GM23338 (cell line): ENCODE measurements at regions not wholly inside any gene's neighbourhood (a gene's known extent, or its start where the extent isn't known, plus 50 kb on each side); places are given as distances from the start of the nearest gene placed in this dataset.

ENCODE experiments used
- ATAC-seq: fragments of 200-7000 bp; cut with Tn5 transposase; 3 replicates; pipeline ENCODE4 v1.9.1; 2020
- DNase-seq: peaks from one replicate; pipeline ENCODE4 v3.0.0-alpha.2; 2015; ENCODE audit warnings: low spot score
- H2AFZ ChIP-seq: fragments of 200-600 bp; sonication (generic); 2 replicates; pipeline ENCODE4 v1.8.0; 2016; ENCODE audit warnings: antibody characterized with exemption, mild to moderate bottlenecking, moderate library complexity
- H3F3A ChIP-seq: fragments of 200-600 bp; sonication (generic); replicated peaks from 2 replicates; pipeline ENCODE4 v1.8.0; 2017; ENCODE audit warnings: antibody characterized with exemption, mixed run types, low read depth
- H3K27ac ChIP-seq: fragments of 200-600 bp; sonication (generic); 2 replicates; pipeline ENCODE4 v1.6.1; 2016; ENCODE audit warnings: low read depth
- H3K27me3 ChIP-seq: fragments of 200-600 bp; sonication (generic); 2 replicates; pipeline ENCODE4 v1.8.0; 2016; ENCODE audit warnings: mild to moderate bottlenecking, mixed run types, moderate library complexity; ENCODE audit not compliant: insufficient read depth
- H3K36me3 ChIP-seq: fragments of 200-600 bp; sonication (generic); 2 replicates; pipeline ENCODE4 v1.8.0; 2016; ENCODE audit warnings: mild to moderate bottlenecking; ENCODE audit not compliant: insufficient read depth
- H3K4me1 ChIP-seq: fragments of 200-600 bp; sonication (generic); 2 replicates; pipeline ENCODE4 v1.8.0; 2016; ENCODE audit warnings: mild to moderate bottlenecking, moderate library complexity; ENCODE audit not compliant: insufficient read depth
- H3K4me2 ChIP-seq: fragments of 200-600 bp; sonication (generic); 2 replicates; pipeline ENCODE4 v1.7.1; 2017; ENCODE audit warnings: mixed run types
- H3K4me3 ChIP-seq: fragments of 200-600 bp; sonication (generic); 2 replicates; pipeline ENCODE4 v1.6.1; 2016; ENCODE audit warnings: mixed run types
- H3K79me2 ChIP-seq: fragments of 200-600 bp; sonication (generic); replicated peaks from 2 replicates; pipeline ENCODE4 v1.8.0; 2017; ENCODE audit warnings: mild to moderate bottlenecking; ENCODE audit not compliant: insufficient read depth
- H3K9me2 ChIP-seq: fragments of 200-600 bp; sonication (generic); 2 replicates; pipeline ENCODE4 v1.8.0; 2017; ENCODE audit not compliant: insufficient read depth
- H4K20me1 ChIP-seq: fragments of 200-600 bp; sonication (generic); replicated peaks from 2 replicates; pipeline ENCODE4 v1.8.0; 2017; ENCODE audit warnings: mild to moderate bottlenecking; ENCODE audit not compliant: insufficient read depth
- H3K27ac Mint-ChIP-seq: 2 replicates; pipeline ENCODE4 v1.8.0; 2020; ENCODE audit warnings: inconsistent platforms, mild to moderate bottlenecking, moderate library complexity, mixed read lengths
- H3K27me3 Mint-ChIP-seq: 3 replicates; pipeline ENCODE4 v1.8.0; 2022; ENCODE audit warnings: low read depth, mild to moderate bottlenecking, moderate library complexity, mixed read lengths, inconsistent platforms; ENCODE audit not compliant: insufficient read depth, poor library complexity
- H3K36me3 Mint-ChIP-seq: 3 replicates; pipeline ENCODE4 v1.8.0; 2021; ENCODE audit warnings: low read depth, mild to moderate bottlenecking, inconsistent platforms, moderate library complexity, mixed read lengths
- H3K4me1 Mint-ChIP-seq: 3 replicates; pipeline ENCODE4 v1.8.0; 2020; ENCODE audit warnings: mild to moderate bottlenecking, inconsistent platforms, mixed read lengths
- H3K4me3 Mint-ChIP-seq: 3 replicates; pipeline ENCODE4 v1.8.0; 2021; ENCODE audit warnings: moderate library complexity, mild to moderate bottlenecking, inconsistent platforms, mixed read lengths
- H3K9me3 Mint-ChIP-seq: 3 replicates; pipeline ENCODE4 v1.8.0; 2020; ENCODE audit warnings: moderate library complexity, mild to moderate bottlenecking, inconsistent platforms, mixed read lengths
- EZH2 ChIP-seq: fragments of 200-600 bp; sonication (generic); IDR thresholded peaks from one replicate; pipeline ENCODE4 v1.8.0; 2017; ENCODE audit warnings: antibody characterized with exemption, mild to moderate bottlenecking, low read depth; ENCODE audit not compliant: unreplicated experiment
- REST ChIP-seq: IDR thresholded peaks from one replicate; pipeline ENCODE4 v1.6.1; 2018; ENCODE audit warnings: antibody characterized with exemption; ENCODE audit not compliant: unreplicated experiment
- STAT1 ChIP-seq: IDR thresholded peaks from one replicate; pipeline ENCODE4 v1.6.1; 2016; ENCODE audit warnings: antibody characterized with exemption; ENCODE audit not compliant: unreplicated experiment
- ZNF331 ChIP-seq: fragments of 250-450 bp; sonication (Bioruptor Pico); IDR thresholded peaks from 2 replicates; pipeline ENCODE4 v1.5.0; 2020; ENCODE audit warnings: low read depth, mild to moderate bottlenecking, moderate library complexity
- ZNF462 ChIP-seq: fragments of 250-450 bp; sonication (Bioruptor Pico); IDR thresholded peaks from 2 replicates; pipeline ENCODE4 v1.5.0; 2020; ENCODE audit warnings: mild to moderate bottlenecking, moderate library complexity

GRCh38 chr2:44079686-44080085, 83.9 kb upstream of the LRPPRC start:
- Histone ChIP-seq H3K36me3 (no peaks in the 10 kb centered on the region; the same call in 1 of the 2 replicates), H2AFZ (peak overlapping the region; percentile 81), H3K27ac (no peak overlapping the region), H3F3A (no peaks in the 10 kb centered on the region), H3K4me2 (no peak overlapping the region), H4K20me1 (no peaks in the 10 kb centered on the region), H3K4me3 (no peak overlapping the region), H3K9me2 (no peaks in the 10 kb centered on the region), H3K4me1 (no peaks in the 10 kb centered on the region), H3K79me2 (no peaks in the 10 kb centered on the region), H3K27me3 (no peaks in the 10 kb centered on the region)
- H3K4me3 Mint-ChIP-seq = no peak overlapping the region
- H3K36me3 Mint-ChIP-seq = no peaks in the 10 kb centered on the region
- DNase-seq (no peak), ATAC-seq (no peak)
- no peaks in the 10 kb centered on the region for H3K4me1 Mint-ChIP-seq
- no peak overlapping the region for H3K27ac Mint-ChIP-seq
- no peak for TF ChIP-seq STAT1
- TF ChIP-seq REST = no peak
- no peak for TF ChIP-seq ZNF331 (CRISPR knock-in tag)
- no peak for TF ChIP-seq ZNF462 (CRISPR knock-in tag)
- no peak for TF ChIP-seq EZH2
- peaks cover 9% of the 10 kb centered on the region for H3K27me3 Mint-ChIP-seq
- H3K9me3 Mint-ChIP-seq = no peaks in the 10 kb centered on the region
